GM19452 (cell line): ENCODE measurements at regions not wholly inside any gene's neighbourhood (a gene's known extent, or its start where the extent isn't known, plus 50 kb on each side); places are given as distances from the start of the nearest gene placed in this dataset.

Experiments used
- ATAC-seq: cut with Tn5 transposase; IDR thresholded peaks from one replicate; pipeline ENCODE4 v1.9.1; 2021; ENCODE audit not compliant: unreplicated experiment

DNA sequence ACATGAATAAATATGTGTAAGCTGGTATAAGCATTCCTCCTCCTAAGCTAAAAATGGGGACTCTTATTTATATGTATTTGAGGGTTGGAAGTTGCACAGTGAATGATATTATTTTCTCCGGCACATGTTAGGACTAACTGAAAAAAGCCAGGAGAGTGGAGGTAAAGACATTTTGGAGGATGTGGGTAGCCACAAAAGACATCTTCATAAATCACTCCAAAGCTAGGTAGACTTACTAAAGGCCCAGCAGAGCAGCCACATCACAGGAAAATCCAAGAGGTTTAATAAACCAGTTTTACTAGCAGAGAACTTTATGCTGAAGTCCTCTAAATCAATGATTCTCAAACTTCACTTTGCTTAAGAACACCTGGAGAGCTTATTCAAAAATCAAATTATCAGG lies 424.7 kb downstream of the KCTD12 start:
- no peak for ATAC-seq

DNA sequence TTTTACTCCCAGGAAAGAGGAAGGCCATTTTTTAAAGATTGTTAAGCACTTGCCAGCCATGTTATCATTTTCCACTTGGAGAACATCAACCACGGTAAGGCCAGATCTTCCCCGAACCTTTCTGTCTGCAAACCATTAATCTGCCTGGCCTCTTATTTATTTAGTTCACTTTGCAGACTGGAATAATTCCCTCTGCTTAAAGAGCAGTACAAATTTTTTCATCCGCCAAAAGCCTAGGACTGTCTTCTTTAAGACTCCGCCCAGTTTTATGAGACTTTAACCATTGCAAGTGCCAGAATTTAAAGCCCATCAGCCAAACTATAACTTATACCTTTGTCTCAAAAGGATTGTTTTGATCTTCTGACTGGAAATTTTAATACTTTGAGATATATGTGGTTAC lies 426.3 kb downstream of the KCTD12 start:
- no peak for ATAC-seq

DNA sequence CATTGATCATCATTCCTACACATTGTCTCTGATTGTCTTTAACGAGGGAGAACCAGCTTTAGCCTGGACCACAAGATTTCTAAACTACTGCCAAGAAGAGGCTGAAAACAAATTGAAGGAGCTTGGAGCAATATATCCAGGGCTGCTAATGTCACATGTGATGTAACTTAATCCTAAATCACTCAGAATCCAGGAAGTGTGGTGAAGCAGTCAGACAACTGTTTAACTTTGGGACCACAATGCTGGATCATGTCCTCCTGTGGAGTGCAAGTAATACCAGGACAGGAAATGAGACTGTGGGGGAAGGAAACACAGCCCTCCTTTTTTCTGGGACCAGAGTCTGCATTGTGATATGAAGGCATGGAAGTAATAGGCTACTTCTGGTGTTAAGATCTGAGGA lies 430.2 kb downstream of the KCTD12 start:
- no peak for ATAC-seq

DNA sequence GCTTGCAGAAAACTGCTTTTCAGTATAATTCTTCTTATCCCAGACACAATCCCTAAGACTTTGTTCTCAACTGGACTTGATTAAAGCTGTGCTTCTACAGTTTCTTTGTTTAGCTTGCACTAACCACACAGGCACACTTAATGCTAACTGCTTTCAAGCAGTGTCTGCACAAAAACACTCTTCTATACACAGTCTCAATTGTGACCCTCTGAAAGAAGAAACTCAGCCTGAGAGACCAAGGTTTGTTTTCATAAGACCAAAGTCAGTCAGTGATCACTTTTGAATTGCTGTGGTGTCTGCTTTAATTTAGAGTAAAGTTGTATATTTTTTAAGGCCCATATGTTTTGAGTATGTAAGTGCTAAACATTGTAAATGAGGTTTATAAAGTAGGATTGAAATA lies 431.2 kb downstream of the KCTD12 start:
- no peak for ATAC-seq

DNA sequence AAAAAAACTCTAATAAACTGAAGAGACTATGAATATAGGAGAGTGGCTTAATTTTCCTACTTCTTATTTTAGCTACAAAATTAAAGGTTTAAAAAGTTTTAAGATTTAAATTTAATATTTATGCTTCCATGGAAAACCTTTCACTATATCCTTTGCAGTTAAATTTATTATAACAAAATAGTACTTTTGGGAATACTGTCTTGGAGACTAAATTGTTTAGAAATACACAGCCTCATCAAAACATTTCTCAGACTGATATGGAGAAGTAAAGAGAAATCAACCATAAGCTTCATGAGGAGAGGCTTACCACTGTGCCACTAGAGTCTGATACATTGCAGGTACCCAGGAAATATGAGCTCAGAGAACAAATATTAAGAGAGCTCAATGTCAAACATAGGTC lies 436.5 kb downstream of the KCTD12 start:
- no peak for ATAC-seq

DNA sequence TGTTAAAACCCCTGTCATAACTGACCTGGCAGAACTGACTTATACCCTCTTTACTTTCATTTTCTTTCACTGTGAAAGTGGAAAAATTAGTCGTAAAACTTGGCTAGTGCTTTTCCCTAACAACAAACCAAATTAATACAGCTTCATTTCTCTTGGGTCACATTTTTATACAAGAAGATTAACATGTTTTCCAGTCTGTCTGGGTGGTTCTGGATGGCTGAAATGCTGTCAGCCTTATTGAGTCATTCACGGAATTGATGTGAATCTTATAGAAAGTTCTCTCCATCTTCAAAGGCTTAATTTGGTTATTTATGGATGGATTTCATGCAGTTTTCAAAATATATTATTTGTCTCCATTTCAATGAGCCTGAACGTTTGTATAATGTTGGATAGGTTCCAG lies 440.0 kb downstream of the KCTD12 start:
- ATAC-seq, result no peak

DNA sequence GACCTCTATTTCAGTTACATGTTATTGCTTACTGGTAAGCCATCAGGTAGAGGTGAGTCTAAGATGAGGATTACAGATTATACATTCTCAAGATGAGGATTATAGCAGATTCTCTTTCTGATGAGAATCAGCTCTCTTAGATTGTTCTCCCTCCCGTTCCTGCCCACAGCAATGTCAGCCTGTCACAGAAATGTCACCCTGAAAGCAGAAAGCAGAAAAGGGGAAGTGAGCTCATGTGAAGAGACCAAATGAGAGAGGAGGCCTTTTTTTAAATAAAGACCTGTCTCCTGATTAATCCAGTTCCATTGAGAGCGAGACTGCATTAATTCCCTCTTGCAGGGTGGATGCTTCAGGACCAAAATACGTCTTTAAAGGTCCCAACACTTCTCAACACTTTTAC lies 445.6 kb downstream of the KCTD12 start:
- peak; percentile 86 for ATAC-seq

DNA sequence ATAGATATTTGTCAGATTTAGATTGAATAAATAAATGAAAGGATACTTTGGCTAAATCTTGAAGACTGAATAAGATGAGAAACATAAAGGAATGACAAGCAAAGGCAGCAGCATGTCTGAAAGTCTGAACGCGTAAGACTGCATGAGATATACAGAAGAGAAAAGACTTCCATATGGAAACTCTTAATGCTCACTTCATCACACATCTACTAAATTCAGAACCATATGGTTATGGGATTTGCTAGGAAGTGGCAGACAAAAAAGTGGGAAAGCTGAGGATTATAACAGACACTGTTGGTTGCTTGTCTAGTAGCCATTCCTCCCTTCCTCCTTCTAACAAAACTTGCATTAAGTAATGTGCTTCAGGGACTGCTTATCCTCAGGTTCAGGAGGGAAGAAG lies 446.7 kb downstream of the KCTD12 start:
- no peak for ATAC-seq

DNA sequence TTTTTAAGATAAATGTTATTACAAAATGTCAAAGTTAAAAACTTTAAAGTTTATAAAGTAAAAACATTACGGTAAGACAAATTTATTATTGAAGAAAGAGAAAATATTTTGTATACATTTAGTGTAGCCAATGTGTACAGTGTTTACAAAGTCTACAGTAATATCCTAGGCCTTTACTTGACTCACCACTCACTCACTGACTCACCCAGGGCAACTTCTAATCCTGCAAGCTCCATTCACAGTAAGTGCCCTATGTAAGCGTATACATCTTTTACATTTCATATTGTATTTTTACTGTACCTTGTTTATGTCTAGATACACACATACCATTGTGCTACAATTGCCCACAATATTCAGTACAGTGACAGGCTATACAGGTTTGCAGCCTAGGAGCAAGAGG lies 448.2 kb downstream of the KCTD12 start:
- no peak for ATAC-seq

DNA sequence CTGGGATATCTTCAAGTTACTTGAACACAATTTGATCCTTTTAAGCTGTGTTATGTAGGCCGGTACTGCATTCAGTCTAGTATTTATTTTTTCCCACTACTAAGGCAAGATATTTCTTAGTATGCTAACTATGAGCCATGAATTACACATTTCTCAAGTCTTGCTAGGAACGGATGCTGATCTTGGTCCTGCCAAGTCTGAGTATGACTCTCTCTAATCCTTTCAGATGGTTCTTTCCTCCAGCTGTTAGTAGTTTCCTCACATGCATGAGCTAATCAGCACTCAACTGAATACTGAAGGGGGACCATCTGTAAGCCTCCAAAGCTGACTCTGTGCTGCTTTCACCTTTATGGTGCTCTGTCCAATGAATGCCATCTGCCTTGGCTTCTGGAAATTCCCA lies 460.3 kb downstream of the KCTD12 start:
- no peak for ATAC-seq

DNA sequence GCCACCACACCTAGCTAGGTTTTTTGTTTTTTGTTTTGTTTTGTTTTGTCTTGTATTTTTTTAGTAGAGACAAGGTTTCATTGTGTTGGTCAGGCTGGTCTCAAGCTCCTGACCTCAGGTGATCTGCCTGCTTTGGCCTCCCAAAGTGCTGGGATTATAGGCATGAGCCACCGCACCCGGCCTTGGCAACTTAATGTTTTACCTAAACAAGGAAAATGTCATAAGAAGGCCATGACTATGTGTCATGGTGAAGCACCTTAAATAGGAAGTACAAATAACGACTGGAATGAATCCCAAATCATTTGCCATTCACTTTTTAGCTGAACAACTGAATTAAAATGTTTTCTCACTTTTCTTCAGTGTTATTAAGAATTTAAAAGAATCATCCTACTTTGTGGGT lies 465.2 kb downstream of the KCTD12 start:
- ATAC-seq, result no peak

DNA sequence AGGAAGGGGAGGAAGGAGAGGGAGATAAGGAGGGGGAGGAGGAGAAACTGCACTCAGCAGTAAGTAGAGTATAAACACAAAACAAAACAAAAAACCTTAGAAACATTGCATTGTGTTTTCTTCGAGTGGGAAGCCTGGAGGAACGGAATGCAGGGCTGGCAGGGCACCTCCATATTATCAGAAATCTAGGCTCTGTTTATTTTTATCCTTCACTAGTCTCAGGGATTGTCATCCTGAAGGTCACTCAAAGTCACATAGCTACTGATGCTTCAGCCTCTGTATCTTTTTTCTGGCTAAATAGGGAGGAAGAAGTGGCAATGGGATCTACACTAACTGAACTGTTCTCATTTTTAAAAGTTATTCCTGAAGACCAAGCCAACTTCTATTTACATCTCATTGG lies 467.8 kb downstream of the KCTD12 start:
- ATAC-seq, result no peak

DNA sequence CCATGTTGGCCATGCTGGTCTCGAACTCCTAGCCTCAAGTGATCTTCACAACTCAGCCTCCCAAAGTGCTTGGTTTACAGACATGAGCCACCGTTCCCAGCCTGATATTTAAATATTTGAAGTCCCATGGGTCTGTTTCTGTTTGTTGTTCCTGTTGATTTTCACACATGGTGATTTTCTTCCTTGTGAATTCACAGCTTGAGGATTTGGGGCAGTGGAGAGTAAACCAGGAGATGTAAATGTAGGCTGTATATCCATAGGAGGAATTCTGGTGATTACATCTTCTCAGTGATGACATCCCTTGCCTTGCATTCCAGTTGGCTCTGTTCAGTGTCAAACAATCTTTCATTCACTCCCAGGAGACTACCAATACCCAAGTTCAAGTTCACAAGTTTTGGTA lies 471.9 kb downstream of the KCTD12 start:
- no peak for ATAC-seq

DNA sequence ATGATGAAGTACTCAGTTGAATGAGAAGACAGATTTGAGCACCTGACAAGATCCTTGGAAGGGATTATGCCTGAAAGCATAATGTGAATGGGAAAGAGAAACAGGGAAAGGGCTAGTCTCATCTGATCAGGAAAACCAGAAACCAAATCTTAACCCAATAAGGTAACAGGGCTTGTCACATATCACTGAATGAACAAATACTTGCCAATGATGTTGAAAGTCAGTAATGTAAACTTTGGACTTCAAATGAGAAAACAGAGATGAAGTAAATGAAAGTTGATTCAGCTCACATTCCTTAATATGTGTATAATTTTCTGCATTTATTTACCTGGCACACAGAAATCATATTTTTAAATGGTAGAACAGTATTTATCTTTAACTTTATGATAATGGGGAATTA lies 480.0 kb downstream of the KCTD12 start:
- no peak for ATAC-seq

DNA sequence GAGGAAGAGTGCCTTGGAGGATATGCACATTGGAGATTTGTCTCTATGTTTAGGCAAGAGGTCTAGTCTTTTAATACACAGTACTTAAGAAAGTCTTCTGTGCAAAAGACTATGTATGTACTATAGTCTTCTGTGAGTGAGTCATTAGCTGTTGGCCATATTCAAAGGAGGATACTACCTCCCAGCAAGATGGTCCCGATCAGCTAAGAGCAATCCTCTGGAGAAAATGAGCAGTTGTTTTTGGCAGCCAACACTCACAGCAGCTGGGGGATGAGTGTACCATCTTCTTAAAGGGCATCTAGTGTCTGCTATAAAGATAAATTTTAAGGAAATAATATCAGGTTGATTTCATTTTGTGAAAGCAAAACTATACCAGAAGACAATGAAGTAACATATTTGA lies 487.8 kb downstream of the KCTD12 start:
- ATAC-seq, result no peak

DNA sequence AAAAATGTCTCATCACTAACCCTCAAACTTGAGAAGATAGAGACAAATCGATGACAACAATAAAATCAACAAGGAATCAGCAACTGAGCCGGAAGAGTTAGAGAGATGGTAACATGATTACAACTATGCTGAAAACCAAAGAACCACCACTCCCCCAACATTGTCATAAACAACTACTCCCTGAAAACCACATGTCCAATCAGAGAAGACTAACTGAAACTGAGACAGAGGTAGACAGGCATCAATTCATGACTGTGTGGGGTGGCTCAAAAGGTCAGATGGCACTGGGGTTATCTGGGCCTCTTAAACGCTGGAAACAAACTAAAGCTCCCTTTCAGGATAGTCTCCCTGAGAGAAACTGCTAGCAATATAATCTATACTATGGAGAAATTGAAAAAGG lies 488.8 kb downstream of the KCTD12 start:
- ATAC-seq, result no peak

DNA sequence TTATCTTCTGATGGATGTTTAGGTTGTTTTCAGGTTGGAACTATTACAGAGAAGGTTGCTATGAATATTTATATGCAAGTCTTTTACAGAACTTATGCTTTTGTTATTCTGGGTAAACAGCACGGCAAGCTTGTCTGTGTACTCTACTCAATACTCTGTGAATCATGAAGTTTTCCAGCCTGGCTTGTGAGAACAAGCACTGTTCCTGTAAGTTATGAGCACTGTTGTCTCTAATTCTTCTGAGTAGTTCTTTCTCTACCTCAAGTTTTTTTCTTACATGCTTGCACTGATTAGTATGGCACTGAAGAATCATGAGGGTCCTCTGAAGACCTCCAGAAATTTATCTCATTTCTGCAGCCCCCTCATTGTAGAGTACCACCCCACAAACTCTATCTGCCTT lies 496.9 kb downstream of the KCTD12 start:
- ATAC-seq, result no peak

DNA sequence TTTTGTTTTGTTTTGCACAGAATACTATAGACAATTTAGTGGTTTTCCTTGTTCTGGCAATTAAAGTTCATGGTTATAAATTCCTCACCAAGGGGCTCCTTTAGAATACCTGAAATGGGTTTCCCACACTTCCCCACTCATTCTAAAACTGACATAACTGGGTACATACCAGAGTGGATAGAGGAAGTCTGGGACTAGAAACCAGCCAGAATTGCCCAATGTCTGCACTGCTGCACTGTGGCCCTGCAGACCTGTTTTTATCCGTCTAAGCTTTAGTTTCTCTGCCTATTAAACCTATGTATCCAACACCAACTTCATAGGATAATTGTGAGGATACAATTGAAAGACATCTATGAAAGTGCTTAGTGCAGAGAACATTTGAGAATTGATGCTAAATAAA lies 498.6 kb downstream of the KCTD12 start:
- ATAC-seq, result no peak

DNA sequence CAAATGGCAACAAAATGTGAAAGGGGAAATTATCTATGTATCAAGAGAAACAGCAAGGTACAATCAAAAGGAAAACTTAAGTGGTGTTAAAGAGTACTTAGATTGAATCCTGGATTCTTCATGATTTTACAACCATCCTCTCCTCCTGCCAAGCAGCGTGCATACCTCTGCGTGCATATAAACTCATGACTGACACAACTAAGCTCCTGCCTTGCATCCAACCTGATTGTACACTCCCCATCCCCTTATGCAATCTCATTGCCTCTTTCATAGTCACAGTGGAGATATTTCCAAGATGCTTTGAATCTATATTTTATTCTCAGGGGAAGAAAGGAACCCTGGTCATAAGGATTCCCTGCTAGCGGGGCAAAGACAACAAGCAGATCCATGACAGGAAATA lies 499.9 kb downstream of the KCTD12 start:
- ATAC-seq, result no peak

DNA sequence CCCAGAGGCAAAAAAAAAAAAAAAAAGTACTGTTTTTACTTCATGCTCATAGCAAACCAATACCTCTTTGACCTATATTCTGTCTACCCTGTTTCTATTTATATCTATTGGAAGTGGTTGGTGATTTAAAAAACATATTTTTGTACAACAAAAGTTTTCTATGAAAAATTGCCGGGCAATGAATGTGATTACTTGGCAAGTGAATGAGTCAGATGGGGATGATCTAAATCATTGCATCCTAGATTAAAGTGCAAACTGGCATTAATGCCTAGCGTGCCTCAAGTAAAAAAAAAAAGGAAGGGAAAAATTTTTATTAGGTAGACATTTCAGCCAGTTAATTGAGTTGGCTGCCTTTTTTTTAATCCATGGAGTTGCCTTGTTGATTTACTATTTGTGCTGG lies 500.6 kb downstream of the KCTD12 start:
- ATAC-seq, result no peak

DNA sequence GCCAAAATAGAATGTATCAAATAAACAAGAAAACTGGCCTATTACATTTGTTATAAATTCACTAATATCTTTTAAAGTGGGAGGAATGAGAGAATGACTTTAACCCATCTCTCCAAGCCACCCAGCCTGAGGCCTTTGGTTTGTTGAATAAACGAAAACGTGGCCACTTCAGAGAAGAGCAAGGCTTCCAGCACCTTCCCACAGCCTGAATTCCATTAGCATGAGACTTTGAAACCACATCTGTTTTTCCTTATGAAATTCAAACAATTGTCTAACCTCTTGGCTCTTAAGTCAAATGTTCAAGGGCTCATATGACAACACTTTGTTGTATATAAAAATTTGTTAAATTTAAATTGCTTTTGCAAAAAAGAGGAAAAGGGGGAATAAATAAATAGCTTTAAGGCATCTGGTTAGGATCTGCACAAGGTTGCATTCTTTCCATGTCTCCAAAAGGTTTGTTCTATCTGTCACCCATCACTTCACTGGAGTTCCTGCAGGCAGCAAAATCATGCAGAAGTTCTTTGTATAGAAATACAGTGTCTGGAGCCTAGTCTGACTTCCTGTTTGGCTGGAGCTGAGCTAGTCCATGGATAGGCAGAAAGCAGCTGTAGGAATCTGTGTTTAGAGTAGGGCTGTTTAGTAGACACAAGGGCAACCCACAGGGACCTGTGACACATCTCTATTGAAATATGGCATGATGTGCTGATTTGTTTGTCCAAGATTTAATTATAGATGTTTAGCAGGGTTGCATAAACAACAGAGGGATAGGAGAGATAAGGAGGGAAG lies 502.3 kb downstream of the KCTD12 start:
- no peak for ATAC-seq

DNA sequence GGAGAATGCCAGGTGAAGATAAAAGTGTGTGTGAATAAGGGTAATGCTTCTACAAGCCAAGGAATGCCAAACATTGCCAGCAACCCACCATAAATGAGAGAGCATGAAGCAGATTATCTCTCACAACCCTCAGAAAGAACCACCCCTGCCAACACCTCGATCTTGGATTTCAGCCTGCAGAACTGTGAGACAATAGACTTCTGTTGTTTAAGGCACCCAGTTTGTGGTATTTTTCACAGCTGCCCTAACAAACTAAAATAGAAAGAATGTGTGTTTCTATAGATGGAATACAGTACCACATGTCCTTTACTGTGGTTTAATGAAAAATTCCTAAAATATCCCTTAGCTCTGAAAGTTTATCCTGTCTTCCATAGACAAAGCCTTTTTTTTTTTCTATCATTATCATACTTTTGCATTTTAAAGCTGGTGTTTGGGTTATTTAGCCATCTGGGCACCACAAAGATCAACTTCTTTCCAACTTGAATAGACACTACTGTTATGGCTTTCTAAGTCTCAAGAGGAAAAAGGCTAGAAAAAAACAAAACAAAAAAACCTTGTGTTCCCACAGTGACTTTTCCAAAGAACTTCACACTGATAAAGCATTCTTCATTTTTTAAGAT lies 505.6 kb downstream of the KCTD12 start:
- ATAC-seq, result no peak
